Panc1 (cell line): ENCODE measurements at regions not wholly inside any gene's neighbourhood (a gene's known extent, or its start where the extent isn't known, plus 50 kb on each side); places are given as distances from the start of the nearest gene placed in this dataset.

Source experiments
- TF ChIP-seq, protein P1 (sequence below): fragments of 450-650 bp; IDR thresholded peaks from 2 replicates; pipeline ENCODE4 v1.5.1; 2017; ENCODE audit warnings: mild to moderate bottlenecking
- TF ChIP-seq, protein P2 (sequence below), 2 experiments: IDR thresholded peaks; 2 replicates each; pipeline ENCODE4 v1.6.1; 2011 to 2012; ENCODE audit warnings: low read depth in 2 of 2, control low read depth in 1 of 2, low read length in 1 of 2, mild to moderate bottlenecking in 1 of 2, moderate library complexity in 1 of 2; ENCODE audit not compliant: insufficient read depth in 1 of 2

DNA sequence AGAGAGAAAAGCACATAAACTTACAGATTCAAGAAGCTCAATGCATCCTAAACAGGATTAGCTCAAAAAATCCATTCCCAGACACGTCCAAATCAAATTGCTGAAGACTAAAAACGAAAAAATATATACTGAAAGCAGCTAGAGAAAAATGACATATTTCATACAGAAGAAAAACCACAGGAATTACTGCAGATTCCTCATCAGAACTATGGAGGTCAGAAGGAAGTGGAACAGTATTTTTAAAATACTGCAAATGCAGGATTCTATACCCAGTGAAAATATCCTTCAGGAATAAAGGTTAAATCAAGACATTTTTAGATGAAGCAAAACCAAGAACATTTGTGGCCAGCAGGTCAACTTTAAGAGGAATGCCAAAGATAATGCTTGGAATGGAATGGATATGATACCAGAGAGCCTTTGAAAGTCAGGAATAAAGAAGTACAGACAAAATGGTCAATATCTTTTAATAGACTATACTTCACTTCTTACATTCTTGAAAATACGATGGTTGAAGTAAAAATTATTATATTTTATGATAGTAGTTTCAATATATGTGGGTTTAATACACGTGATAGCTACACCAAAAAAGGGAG lies 352.9 kb downstream of the CTTN start:
- TF ChIP-seq, protein P1, sequence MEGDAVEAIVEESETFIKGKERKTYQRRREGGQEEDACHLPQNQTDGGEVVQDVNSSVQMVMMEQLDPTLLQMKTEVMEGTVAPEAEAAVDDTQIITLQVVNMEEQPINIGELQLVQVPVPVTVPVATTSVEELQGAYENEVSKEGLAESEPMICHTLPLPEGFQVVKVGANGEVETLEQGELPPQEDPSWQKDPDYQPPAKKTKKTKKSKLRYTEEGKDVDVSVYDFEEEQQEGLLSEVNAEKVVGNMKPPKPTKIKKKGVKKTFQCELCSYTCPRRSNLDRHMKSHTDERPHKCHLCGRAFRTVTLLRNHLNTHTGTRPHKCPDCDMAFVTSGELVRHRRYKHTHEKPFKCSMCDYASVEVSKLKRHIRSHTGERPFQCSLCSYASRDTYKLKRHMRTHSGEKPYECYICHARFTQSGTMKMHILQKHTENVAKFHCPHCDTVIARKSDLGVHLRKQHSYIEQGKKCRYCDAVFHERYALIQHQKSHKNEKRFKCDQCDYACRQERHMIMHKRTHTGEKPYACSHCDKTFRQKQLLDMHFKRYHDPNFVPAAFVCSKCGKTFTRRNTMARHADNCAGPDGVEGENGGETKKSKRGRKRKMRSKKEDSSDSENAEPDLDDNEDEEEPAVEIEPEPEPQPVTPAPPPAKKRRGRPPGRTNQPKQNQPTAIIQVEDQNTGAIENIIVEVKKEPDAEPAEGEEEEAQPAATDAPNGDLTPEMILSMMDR: no peak
- TF ChIP-seq, protein P2, sequence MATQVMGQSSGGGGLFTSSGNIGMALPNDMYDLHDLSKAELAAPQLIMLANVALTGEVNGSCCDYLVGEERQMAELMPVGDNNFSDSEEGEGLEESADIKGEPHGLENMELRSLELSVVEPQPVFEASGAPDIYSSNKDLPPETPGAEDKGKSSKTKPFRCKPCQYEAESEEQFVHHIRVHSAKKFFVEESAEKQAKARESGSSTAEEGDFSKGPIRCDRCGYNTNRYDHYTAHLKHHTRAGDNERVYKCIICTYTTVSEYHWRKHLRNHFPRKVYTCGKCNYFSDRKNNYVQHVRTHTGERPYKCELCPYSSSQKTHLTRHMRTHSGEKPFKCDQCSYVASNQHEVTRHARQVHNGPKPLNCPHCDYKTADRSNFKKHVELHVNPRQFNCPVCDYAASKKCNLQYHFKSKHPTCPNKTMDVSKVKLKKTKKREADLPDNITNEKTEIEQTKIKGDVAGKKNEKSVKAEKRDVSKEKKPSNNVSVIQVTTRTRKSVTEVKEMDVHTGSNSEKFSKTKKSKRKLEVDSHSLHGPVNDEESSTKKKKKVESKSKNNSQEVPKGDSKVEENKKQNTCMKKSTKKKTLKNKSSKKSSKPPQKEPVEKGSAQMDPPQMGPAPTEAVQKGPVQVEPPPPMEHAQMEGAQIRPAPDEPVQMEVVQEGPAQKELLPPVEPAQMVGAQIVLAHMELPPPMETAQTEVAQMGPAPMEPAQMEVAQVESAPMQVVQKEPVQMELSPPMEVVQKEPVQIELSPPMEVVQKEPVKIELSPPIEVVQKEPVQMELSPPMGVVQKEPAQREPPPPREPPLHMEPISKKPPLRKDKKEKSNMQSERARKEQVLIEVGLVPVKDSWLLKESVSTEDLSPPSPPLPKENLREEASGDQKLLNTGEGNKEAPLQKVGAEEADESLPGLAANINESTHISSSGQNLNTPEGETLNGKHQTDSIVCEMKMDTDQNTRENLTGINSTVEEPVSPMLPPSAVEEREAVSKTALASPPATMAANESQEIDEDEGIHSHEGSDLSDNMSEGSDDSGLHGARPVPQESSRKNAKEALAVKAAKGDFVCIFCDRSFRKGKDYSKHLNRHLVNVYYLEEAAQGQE (IDR thresholded peaks at IDR 0.05; ENCODE audit: insufficient read depth in 1 of 2, low read depth in 2 of 2, low read length in 1 of 2): no peak
